Nephron progenitor cell (in vitro differentiated cells): ENCODE measurements at regions not wholly inside any gene's neighbourhood (a gene's known extent, or its start where the extent isn't known, plus 50 kb on each side); places are given as distances from the start of the nearest gene placed in this dataset.

Experiments
- DNase-seq: peaks from one replicate; pipeline ENCODE4 v3.0.0; 2021
- H3K27ac Mint-ChIP-seq: 2 replicates; pipeline ENCODE4 v1.8.0; 2021; ENCODE audit warnings: mild to moderate bottlenecking, moderate library complexity, mixed read lengths
- H3K27me3 Mint-ChIP-seq: 2 replicates; pipeline ENCODE4 v1.8.0; 2021; ENCODE audit warnings: mild to moderate bottlenecking, low read depth, mixed read lengths; ENCODE audit not compliant: poor library complexity
- H3K36me3 Mint-ChIP-seq: 2 replicates; pipeline ENCODE4 v1.8.0; 2021; ENCODE audit warnings: low read depth, mixed read lengths
- H3K4me1 Mint-ChIP-seq: 2 replicates; pipeline ENCODE4 v1.8.0; 2021; ENCODE audit warnings: mixed read lengths
- H3K4me3 Mint-ChIP-seq: 2 replicates; pipeline ENCODE4 v1.8.0; 2021; ENCODE audit warnings: mild to moderate bottlenecking, moderate library complexity, mixed read lengths
- H3K9me3 Mint-ChIP-seq: 2 replicates; pipeline ENCODE4 v1.8.0; 2021; ENCODE audit warnings: mild to moderate bottlenecking, moderate library complexity, mixed read lengths
- TF ChIP-seq, protein P1 (sequence below): fragments of 200-600 bp; sonication (generic); IDR thresholded peaks from 2 replicates; pipeline ENCODE4 v1.5.0; 2021; ENCODE audit warnings: antibody characterized with exemption

DNA sequence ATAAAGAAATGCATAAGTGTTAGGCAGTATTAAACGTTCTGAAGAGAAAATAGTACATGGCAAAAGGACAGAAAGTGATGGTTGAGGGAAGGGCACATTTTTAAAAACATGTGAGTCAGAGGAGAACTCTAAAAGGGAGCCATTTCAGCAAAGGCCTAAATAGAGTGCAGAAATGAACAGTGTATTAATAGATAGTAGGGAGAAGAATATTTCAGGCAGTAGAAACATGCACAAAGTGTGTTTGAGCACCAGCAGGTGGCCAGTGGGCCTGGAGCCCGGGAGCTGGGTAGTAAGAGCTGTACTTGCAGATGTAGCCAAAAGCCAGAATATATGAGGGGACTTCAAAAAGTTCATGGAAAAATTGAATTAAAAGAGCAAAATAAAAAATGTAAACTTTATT lies 288.1 kb upstream of the FIGN start:
- DNase-seq: no peak
- Mint-ChIP-seq H3K27ac (no peak overlapping the region), H3K9me3 (no peaks in the 10 kb centered on the region), H3K27me3 (no peaks in the 10 kb centered on the region), H3K4me1 (no peaks in the 10 kb centered on the region), H3K36me3 (no peaks in the 10 kb centered on the region), H3K4me3 (no peak overlapping the region)
- TF ChIP-seq, protein P1, sequence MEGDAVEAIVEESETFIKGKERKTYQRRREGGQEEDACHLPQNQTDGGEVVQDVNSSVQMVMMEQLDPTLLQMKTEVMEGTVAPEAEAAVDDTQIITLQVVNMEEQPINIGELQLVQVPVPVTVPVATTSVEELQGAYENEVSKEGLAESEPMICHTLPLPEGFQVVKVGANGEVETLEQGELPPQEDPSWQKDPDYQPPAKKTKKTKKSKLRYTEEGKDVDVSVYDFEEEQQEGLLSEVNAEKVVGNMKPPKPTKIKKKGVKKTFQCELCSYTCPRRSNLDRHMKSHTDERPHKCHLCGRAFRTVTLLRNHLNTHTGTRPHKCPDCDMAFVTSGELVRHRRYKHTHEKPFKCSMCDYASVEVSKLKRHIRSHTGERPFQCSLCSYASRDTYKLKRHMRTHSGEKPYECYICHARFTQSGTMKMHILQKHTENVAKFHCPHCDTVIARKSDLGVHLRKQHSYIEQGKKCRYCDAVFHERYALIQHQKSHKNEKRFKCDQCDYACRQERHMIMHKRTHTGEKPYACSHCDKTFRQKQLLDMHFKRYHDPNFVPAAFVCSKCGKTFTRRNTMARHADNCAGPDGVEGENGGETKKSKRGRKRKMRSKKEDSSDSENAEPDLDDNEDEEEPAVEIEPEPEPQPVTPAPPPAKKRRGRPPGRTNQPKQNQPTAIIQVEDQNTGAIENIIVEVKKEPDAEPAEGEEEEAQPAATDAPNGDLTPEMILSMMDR: no peak

DNA sequence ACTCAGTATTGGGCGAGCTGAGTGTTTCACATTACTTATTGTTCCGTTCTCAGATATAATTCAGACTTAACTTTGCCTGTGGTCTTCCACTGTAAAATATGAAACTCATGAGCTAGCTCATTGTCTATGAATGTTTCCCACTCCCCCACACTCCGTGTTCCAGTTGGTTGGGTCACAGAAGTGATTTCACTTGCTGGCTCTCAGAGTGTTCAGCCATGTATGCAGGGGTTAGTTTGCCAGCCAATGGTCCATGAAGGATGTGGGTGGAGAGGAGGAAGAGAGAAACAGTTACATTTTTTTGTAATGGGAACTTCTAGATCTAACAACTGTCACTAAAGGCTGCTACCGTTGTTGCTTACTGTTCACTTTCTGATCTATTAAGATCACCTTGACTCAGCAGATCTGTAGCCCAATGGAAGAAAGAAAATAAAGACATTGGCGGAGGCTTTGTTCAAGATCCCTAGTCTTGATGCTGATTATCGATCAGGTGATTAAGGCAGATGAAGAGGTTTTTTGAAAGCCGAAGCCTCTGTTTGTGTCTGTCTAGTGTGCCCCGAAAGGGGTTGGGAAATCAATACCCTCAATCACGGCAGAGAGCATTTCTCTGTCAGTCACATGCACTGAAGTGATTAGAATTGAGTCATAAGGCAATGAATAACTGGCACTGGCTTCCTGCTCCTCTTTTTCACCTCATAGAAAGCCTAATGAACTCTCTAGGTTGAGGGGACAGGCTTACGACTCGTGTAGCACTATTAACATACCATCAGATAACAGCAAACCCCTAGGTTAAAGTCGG lies 279.7 kb upstream of the FIGN start:
- Mint-ChIP-seq H3K9me3 (no peaks in the 10 kb centered on the region), H3K4me1 (peaks cover 33% of the 10 kb centered on the region), H3K36me3 (no peaks in the 10 kb centered on the region), H3K27ac (peak overlapping the region; percentile 77), H3K4me3 (peak overlapping the region; percentile 58), H3K27me3 (no peaks in the 10 kb centered on the region)
- TF ChIP-seq, protein P1: no peak
- DNase-seq: peak; percentile 54

DNA sequence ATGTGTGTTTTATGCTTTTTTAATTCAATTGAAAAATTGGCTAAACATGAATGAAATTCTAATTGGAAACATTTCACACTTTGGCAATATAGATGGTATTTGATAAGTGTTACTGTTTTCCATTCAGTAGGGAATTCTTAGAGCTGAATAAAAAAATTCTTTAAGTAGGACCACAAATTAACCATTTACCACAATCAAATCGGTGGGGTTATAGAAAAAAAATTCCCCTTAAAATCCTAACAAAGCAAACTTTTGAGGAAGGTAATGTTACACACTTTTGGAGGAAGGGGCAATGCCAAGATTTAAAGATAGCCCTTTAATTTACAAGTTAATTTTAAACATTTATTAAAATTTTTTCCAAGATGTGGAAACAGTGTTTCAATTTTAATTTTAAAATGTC lies 279.0 kb upstream of the FIGN start:
- Mint-ChIP-seq H3K9me3 (no peaks in the 10 kb centered on the region), H3K36me3 (no peaks in the 10 kb centered on the region), H3K4me1 (peaks cover 33% of the 10 kb centered on the region), H3K27ac (no peak overlapping the region), H3K4me3 (no peak overlapping the region), H3K27me3 (no peaks in the 10 kb centered on the region)
- DNase-seq: no peak
- TF ChIP-seq, protein P1: no peak

DNA sequence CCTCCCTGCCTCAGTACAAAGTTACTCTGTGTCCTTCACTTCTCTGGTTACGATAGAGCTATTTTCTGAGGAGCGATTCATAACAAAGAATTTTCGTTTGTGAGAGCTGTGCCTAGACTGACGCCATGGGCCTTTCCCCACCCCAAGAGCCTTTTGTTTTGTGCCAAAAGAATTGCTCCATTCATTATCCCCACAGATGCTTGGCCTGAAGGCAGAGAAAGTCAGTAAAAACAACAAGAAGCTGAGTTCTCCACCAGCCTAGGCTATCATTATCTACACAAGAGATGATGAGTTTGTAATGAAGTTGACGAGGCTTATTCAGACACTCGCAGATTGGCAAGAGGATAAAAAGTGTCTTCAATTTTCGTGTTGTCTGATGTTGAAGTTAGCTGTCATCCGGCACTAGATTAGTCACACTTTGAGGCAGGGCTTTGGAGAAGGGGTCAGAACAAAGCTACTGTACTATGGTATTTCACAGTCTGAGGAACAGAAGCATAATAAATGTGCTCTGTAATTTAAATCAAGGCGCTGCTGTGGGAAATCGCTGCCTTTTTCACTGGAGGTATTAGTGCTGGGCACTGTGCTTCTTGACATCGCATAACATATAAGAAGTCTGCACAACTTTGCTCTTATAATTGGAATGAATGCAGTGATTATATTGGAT lies 278.4 kb upstream of the FIGN start:
- DNase-seq: no peak
- no peak overlapping the region for H3K4me3 Mint-ChIP-seq

DNA sequence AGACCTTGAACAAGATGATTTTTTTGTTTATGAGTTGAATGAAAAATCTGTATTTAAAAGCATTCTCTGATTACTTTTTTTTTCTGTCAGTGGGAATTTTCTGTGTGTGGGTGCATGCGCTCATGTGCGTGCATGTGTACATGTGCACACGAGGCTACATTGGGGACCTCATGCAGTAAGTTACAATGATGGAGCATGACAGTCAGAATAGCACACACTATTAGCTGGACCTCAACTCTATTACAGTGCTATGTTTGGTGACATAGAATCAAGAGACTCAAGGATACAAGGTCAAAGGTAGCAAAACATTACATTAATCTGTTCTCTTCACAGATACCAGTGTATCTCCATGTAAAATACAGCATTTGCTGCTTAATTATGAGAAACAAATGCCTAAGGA lies 276.8 kb upstream of the FIGN start:
- Mint-ChIP-seq H3K36me3 (no peaks in the 10 kb centered on the region), H3K27ac (no peak overlapping the region), H3K9me3 (no peaks in the 10 kb centered on the region), H3K4me3 (no peak overlapping the region), H3K4me1 (peaks cover 33% of the 10 kb centered on the region), H3K27me3 (no peaks in the 10 kb centered on the region)
- TF ChIP-seq, protein P1: no peak
- no peak for DNase-seq

More for the DNA sequence above, 278.4 kb upstream of the FIGN start:
- Mint-ChIP-seq H3K36me3 (no peaks in the 10 kb centered on the region), H3K4me1 (peaks cover 33% of the 10 kb centered on the region), H3K9me3 (no peaks in the 10 kb centered on the region), H3K27ac (peak overlapping the region; percentile 18), H3K27me3 (no peaks in the 10 kb centered on the region)
- TF ChIP-seq, protein P1: no peak
